GM18858 (cell line): ENCODE measurements at regions not wholly inside any gene's neighbourhood (a gene's known extent, or its start where the extent isn't known, plus 50 kb on each side); places are given as distances from the start of the nearest gene placed in this dataset.

ENCODE experiments used
- ATAC-seq: cut with Tn5 transposase; IDR thresholded peaks from one replicate; pipeline ENCODE4 v1.9.1; 2021; ENCODE audit not compliant: unreplicated experiment

DNA sequence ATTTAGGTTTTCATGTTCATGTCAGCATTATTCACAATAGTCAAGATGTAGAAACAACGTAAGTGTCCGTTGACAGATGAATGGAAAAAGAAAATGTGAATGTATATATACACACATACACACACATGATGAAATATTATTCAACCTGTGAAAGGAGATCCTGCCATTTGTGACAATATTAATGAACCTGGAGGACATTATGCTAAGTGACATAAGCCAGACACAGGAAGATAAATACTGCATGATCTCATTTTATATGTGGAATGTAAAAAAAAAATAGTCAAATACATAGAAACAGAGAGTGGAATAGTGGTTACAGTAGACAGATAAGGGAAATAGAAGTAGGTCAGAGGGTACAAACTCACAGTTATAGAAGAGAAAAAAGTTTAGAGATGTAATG lies 651.1 kb upstream of the MKI67 start:
- ATAC-seq: no peak

GRCh38 chr10:128779416-128779815 lies 653.2 kb upstream of the MKI67 start:
- ATAC-seq: no peak

GRCh38 chr10:128780156-128780761 lies 654.0 kb upstream of the MKI67 start:
- no peak for ATAC-seq

GRCh38 chr10:128781637-128782036 lies 655.4 kb upstream of the MKI67 start:
- no peak for ATAC-seq

DNA sequence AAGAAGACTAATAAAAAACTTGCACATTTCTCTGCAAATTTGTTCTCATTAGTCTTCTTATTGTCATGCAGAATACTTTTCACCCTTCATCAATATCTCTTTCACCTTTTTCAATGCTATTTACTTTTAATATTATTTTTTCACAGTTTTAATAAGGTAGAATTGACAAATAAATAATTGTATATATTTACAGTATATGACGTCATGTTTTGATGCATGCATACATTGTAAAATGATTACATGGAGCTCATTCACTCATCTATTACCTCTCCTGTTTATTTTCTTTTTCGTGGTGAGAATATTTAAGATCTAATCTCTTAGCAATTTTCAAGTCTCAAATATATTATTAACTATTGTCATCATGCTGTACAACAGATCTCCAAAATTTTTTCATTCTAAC lies 658.2 kb upstream of the MKI67 start:
- ATAC-seq: no peak

DNA sequence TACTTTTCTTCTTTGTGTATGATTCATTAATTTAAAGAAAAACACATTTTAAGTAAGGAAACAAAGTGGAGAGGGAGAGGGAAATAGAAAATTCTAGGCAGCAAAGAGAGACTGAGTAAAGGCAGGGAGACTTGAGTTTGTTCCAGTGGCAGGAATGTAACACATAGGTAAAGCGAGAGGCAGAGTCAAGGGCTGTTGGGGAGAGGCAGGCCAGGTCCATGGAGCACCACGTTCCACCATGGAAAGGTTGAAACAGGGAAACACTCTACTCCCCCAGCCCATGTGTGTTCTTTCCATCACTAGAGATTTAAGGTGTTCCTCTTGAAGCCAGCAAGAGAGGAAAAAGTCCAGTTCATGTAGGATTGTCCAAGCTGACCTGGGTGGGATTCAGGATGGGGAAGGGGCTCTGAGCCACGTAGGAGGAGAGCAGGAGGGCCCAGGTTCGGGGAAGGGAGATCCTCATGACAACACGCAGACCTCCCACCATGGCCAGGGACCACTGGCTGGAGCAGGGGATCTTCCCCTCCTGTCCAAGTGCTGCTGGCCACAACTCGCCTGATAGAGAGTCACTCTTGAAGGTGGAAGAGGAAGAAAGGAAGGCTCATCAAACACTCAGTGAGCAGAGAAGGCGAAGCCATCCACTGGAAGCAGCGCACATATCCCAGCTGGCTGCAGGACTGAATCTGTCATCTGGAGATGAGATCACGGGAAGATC lies 666.4 kb upstream of the MKI67 start:
- no peak for ATAC-seq

DNA sequence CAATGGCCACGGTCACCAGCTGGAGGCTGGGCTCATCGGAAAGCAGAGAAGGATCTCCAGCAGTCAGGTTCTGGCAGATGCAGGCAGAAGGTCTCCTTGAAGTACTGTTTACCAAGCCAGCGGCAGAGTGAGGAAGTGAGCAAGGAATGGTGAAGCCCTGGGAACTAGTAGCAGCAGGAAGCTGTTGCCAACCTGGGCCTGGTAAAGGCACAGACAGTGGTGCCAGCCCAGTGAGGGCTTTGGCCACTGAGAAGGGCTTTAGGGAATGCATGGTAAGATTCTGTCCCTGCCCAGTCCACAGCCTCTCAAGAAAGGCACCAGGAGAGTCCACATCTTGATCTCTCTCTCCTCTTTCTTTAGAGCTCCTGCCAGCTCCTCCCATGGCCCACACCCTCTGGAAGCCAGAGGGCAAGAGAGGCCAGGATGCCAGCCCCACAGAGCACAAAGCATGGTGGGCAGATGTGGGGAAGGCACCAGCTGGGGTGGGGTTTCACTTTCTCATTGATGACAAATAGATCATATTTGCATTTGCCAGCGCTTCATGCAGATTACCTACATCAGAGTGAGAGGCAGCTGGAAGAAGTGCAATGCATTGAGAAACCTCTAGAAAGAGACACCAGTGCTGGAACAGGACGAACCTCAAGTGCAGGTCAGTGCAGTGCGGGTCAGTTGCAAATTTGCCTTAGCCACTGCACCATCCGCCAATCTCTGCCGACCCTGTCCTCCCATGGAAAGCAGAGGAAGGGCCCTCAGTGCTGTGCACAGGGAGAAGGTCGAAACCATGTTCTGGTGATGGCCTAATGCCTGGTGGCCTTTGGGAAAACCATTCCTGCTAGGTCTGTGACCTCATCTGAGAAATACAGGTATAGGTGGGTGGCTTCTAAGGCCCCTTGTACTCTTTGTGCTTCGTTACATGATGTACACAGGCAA lies 667.8 kb upstream of the MKI67 start:
- ATAC-seq: no peak

DNA sequence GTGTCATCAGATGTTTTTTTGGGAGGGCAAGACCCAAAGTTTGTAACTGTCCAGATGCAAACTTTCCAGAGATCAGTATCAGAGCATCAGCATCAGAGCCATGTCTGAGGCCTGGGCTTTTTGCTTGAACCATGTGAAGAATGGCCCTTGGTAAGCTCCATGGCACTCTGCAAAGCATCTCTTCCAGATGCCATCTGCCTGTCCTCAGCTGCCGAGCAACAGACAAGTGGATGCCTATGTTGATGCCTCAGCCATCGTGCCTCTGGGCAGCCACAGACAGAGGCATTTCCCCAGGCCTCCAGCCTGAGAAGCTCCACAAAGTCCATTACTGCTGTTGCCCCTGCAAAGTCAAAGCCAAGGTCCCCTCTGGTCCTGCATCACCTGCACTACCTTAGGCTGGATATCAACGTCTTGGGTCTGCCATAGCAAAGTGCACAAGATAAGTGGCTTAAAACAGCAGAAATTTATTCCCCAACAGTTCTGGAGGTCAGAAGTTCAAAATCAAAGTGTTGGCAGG lies 670.2 kb upstream of the MKI67 start:
- no peak for ATAC-seq

DNA sequence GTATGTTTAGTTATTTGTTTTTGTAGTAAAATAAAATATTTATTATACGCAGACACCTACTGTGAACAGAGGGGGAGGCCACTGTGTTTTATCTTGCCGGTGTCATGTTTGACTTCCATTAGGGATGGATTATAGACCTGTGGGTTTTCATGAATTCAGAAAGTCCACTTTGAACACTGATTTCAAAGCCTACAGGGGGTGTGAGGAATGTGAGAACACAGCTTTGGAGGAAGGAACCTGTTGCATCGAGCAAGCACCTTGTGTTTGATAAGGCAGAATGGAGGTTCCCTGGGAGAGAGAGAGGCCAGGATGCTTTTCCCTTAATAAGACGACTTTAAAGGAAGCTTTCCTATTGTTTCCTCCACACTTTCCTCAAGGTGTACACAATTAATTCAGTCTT lies 665.0 kb upstream of the MGMT start:
- ATAC-seq: no peak

- ATAC-seq: no peak
Observed at GRCh38 chr10:128803790-128804189, 663.3 kb upstream of the MGMT start.

GRCh38 chr10:128804411-128804810 lies 662.6 kb upstream of the MGMT start:
- no peak for ATAC-seq

GRCh38 chr10:128808921-128809440 lies 658.1 kb upstream of the MGMT start:
- peak; percentile 78 for ATAC-seq

DNA sequence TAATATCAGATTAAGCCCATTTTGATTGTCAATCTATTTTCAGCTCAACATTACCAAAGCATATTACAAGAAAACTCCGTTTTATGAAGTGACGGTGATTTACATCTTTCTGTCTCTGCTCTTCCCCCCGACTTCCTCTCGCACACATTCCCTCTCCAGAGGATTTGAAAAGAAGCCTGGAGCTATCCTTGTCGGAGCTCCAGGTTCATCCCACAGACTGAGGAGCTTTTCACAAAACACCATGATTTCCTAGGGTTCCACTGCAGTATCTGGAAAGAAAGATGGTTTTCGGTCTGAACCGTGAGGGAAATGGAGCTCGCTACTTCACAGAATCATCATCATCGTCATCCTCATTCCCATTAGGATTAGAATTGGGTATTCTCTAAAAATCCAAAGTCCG lies 655.5 kb upstream of the MGMT start:
- ATAC-seq: no peak

DNA sequence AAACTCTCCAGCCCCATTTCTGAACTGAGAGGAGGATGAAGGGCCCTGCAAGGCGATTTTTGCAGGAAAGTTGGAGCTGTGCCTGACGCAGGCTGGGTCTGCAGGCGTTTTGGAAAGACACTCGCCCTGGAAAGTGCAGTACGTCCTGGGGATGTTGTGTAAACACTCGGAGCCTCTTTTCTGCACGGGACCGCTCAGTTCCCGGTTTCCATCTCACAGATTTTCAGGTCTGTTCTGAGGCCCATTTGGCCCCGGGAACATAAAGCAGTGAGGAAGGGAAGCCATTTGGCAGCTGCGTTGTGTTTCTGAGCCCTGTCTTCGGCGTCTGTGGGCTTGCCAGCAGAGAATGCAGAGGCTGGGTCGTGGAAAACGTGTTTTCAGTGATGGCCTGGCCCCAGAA lies 655.0 kb upstream of the MGMT start:
- no peak for ATAC-seq

GRCh38 chr10:128813574-128813973 lies 653.5 kb upstream of the MGMT start:
- ATAC-seq: no peak

DNA sequence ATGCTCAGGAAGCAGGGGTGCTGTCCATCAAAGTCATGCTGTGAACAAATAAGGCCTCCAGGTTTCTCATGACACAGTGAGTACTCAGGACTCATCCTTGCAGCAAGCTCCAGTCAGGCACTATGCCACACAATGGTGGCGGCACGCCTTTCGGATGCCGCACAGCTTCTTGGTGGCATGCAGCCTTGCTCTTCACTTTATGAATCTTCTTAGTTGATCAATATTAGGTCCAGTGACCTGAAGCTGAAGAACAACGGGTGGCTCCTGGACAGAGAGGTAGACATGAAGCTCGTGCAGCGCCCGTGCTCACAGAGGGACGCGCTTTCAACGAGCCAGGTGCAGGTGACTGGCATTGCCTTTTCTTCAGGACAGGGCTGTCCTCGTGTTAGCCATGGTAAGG lies 653.0 kb upstream of the MGMT start:
- no peak for ATAC-seq

GRCh38 chr10:128814782-128815181 lies 652.3 kb upstream of the MGMT start:
- ATAC-seq: no peak

GRCh38 chr10:128816726-128817125 lies 650.3 kb upstream of the MGMT start:
- ATAC-seq: no peak

DNA sequence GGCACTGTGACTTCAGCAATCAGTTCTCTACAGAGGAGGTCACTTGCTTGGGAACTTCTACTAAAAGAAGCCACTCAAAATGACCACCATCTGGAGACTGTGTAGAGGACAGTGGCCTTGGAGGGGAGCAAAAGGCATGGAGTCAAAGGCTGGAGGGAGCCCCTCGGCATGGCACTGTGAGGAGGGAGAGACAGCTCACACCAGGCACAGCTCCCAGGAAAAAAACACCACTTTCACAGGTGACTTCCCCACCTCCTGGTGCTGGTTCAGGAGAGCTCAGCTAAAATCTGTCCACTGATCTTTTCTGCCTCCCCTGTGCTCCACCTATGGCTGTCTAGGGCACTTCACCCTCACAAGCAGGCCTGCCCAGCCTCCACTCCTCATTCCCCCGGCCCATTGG lies 649.4 kb upstream of the MGMT start:
- ATAC-seq: no peak

DNA sequence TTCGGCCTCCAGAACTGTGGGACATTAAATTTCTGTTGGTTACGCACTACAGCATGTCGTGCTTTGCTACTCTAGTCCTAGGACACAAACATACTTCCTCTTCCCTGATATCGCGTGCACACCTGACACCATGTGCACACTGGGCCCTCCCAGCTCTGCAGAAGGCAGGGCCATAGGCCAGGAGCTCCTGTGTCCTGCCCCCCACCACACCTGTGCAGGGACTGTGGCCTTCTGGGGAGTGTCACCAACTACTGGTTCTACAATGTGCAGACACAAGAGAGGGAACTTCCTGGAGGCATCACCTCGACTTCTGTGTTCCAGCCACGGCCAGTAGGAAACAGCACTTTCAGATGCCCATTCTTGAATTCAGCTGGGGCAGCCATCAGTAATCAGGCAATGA lies 646.4 kb upstream of the MGMT start:
- no peak for ATAC-seq

- no peak for ATAC-seq
Observed at GRCh38 chr10:128823201-128823600, 643.8 kb upstream of the MGMT start.
